Fibroblast of the conjunctiva (primary cell): ENCODE measurements at regions not wholly inside any gene's neighbourhood (a gene's known extent, or its start where the extent isn't known, plus 50 kb on each side); places are given as distances from the start of the nearest gene placed in this dataset.

Source experiments
- DNase-seq: peaks from one replicate; pipeline ENCODE4 v3.0.0-alpha.2; 2010; ENCODE audit warnings: low read depth

DNA sequence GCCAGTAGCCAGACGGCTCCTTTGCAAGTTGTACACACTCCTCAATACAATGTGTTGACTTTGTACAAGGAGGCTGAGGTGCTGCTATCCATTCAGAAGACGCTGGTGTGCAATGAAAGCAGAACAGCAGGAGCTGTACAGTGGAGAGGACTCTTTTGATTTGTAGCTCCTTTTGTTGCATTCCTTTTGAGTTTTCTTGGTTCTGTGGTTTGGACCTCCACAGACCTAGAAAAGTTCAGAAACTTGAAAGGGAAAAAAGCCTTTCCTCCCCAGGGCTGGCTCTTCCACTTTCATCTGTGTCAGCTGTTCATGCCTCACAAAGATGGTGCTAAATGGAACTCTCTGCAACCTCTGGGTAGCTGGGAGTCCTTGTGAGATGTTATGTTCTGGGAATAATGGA lies 117.4 kb downstream of the MAT2B start:
- DNase-seq: no peak

DNA sequence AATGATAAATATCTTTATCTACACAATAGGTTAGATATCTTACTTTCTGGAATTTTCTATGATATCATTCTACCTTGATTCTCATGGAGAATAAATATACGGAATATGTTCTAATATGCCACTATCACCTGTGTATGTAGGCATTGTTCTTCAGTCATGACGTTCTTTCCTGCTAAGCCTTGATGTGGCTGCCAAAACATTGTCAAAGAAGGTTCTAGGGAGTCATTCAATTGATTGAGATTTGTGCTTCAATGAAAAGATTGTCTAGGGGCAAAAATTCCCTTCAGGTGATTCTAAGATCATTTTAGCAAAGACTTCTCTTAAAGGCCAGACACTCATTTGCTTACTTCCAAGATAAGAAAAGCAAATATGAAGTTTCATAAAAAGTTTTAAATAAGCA lies 118.1 kb downstream of the MAT2B start:
- DNase-seq: no peak

DNA sequence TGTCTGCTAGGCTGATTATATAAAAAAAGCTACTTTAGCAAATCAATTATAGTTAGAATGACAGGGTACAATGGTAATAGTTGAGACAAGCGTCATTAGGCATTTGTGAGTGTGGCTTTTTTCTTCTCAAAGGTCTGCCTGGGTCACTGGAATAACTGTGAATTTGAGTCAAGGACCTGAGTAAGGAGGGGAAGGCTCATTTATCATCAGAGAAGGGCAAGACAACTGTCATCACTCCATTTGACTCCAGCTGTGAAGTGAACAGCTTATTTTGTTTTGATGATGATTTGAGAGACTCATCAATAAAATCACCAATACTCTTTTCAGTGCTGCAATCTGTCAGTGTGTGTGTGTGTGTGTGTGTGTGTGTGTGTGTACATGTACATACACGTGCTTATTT lies 118.6 kb downstream of the MAT2B start:
- no peak for DNase-seq

DNA sequence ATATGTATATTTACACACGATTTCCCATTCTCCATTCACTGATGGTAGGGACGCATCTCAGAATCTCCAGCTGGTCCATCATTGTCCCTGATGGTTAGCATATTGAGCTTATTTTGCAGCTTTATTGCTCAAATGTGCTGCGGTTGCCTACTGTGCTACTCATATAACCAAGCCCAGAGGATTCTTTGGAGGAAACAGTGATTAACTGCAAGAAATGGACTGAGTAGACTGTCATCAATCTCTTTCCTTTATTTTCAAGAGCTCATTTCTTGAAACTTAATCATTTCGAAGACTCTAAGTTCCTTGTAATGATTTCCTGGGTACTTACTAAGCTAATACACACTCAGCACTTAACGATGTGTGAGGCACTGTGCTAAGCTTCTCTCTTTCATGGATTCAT lies 119.0 kb downstream of the MAT2B start:
- no peak for DNase-seq

DNA sequence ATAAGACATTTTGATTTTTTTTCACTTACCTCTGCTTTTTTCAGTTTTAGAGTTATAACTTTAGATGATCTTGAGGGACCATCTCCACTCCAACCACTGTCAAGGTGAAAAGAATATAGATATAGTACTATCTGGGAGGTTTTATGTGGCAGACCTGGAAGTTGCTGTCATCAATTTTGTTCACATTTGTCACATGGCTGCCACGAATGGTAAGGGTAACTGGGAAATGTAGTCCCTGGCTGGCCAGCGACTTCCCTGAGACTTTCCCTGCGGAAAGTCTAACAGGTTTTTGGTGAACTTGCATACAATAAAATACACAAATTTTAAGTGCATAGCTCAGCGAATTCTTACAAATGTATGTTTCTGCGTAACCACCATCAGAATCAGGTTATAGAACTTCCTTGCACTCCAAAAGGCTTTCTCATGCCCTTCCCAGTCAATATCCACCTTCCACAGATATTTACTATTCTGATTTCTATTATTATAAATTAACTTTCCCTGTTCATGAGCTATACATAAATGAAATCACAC lies 121.5 kb downstream of the MAT2B start:
- DNase-seq: no peak

DNA sequence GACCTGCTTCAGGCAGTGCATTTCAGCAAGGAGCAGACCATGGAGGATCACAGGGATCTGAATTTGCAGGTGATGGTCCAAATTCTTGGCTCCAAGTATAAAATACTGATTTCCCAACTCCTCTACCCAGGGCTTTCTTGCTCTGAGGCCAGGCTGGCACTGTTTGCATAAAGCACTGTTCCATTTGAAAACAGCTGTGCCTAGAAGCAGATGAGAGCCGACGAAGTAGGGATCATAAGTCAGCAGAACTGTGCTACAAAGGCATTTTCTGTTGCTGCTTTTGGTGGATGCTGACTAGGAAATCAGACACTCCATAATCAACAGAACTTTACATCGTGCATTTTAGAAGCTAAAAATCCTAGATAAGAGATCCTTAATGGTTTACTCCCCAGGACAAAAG lies 126.4 kb downstream of the MAT2B start:
- no peak for DNase-seq

DNA sequence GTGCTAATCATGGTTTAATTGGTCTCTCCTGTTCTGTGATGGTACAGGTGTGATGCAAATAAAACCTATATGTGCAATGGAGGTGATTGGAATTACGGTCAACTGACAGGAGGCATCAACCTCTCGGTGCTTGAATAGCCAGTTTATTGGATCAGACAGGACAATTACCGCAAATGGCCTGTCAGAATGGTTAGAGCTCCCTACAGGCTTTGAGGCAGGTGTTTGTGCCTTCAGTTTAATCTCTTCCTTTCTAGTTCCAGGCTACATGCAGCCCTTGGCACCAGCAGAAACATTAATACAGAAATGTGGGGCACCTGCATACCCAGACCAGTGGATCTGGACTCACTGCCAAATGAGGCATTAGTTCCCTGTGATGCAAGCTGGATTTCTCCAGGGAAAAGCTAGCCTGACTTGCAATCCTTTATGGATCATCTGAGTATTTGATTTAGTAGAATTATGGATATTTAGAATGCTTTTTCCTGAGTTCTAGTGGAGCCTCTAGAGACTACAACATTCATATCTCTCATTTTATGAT lies 128.6 kb downstream of the MAT2B start:
- no peak for DNase-seq

DNA sequence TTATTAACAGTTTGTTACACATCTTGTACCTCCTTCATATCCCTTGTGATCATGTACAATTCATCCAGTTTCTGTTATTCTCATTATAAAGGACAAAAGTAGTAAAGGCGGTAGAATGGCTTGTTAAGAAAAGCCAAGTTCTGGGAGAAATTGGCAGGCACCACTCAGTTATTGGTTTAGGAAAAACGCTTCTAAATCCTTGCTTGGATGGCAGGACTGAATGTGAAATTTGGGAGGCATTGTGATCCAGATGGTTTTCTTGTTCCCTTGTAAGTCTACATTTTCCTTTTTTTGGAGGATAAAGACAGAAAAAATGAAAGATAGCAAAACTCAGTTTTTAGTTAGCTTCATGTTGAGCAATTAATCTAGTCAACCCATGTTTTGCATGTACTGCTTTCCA lies 130.2 kb downstream of the MAT2B start:
- no peak for DNase-seq

DNA sequence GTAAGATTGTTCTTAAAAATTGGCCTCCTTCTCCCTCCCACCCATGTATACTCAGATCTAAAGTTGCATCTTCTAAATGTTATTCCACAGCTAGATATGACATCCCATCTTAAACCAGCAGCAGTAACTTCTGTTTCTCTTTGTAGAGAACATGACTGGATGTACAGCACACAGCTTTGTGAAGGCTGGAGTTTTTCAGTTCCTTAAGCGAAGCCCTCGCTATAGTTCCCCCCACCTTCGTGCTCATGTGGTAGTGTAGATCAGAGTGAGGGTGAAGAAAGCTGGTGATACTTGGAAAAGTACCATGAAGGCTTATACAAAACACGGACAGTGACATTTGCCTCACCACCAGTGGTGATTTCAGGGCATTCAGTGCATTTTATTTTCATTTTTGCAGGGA lies 137.5 kb downstream of the MAT2B start:
- DNase-seq: no peak

DNA sequence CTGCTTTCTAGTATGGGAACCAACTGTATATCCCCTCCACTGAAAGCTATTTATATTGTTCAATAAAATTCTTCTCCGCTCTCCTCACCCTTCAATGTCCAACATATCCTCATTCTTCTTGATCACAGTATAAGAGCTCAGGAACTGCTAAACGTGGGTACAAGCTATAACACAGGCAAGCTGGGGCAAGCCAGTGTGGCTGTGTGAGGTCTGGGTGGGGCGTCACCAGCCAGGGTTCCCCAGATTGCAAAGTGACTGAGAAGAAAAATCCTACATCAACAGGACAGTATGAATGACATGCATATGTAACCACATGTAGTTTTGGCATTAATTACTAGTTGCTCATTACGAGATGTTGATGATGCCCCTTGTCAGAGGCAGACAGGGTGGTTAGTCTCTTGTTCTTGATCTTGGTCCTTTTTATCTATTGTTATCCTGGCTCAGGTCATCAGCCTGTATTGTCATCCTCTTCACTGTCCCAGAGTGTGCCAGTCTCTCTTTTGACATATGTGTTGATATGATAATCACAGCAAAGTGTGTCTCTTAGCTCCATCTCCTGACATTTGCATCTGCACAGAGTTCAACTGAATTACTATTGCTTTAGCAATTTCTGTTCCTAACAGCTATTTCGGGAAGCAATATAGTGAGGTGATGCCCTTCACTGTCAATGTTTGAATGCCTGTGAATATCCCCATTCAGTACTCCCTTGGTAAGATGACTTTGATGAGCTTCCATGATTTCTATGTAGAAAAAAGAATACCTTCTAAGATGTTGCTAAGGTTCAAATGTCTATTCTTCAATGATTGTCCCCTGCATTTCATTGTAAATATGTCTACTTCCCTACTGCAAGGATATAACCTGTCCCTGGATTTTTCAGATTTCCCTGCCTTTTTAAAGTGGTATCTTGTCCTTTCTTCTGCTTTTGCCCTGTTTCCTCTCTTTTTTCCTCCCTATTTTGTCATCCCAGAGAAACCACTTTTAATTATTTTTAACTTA lies 140.3 kb downstream of the MAT2B start:
- DNase-seq: no peak

DNA sequence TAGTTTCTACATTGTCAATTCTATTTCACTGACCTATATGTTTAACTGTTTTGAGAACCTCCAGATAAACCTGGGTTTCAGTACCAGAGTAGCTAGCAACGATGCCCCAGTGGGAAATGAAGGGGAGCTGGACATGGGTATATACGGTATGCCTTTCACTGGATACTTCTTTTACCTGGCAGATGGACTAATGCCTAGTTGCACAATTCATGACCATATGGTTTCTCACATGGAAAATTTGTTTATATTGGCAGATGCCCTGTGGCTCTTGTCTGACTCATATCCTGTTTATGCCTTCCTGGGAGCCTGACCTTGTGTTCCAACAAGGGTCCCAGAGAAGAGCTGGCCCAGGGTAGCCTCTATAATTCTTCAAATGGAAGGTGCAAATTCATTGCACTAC lies 144.1 kb downstream of the MAT2B start:
- peak; percentile 59 for DNase-seq

DNA sequence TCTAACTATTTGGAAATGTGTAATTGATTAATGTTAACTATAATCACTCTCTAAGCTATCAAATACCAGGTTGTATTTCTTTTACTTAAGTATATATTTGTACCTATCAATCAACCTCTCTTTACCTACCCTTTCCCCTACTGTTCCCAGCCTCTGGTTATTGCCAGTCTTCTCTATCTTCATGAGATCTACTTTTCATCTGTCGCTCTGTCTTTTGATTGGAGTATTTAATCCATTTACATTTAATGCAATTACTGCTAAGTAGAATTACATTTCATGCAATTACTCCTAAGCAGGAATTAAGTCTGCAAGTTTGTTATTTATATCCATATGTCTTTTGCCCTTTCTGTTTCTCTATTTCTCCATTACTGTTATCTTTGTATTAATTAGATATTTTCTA lies 148.1 kb downstream of the MAT2B start:
- no peak for DNase-seq

DNA sequence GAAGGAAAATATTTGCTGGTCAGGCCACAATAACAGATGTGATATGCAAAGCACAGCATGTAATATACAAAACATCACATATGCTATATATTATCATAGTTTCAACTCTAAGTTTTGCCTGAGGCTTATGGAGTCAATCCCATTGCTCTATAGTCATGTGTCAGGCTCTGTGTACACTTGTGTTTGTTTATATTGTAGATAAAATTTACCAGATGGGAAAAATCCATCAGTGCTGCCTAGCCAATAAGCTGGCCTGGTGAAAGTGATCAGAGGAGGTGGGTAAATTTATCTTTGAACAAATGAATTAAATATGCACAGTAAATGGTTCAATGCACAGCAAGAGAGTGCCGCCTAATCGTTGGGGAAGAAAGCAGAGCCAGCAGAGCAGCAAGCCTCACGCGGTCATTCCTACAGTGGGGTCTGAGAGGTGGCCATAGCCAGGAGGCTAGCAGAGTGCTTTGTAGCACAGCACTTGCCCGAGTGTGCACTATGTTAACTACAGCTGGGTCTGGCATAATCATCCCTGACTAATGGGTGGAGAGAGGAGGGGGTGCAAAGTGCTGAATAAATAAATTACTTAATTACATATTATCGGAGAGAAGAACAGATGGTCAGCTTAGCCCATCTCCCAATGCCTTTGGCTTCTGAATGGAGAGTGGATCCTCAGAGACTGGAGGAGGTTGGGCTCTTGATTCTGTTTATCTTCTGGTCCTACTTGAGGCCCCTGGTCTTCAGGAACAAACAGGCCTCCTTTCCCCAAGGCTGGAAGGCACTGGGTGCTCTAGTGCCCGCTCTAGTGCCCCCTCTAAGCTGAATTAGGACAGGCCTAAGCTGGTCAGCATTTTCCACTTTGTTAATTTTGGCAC lies 153.5 kb downstream of the MAT2B start:
- DNase-seq: peak; percentile 55

DNA sequence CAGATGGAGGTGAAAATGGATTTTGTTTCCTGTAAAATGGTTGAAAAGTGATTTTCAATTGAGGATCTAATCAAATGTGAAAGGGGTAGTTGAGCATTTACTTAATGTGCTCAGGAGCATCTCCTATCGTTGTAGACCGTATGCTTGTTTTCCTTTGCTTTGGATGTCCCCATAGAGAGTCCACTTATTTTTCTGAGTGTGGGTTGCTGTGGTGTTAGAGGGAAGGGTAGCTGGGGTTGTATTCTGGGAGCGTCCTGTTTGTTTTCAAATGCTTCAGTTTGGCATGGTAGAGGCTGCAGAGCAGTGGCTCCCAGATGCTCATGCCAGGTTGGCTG lies 154.1 kb downstream of the MAT2B start:
- no peak for DNase-seq

DNA sequence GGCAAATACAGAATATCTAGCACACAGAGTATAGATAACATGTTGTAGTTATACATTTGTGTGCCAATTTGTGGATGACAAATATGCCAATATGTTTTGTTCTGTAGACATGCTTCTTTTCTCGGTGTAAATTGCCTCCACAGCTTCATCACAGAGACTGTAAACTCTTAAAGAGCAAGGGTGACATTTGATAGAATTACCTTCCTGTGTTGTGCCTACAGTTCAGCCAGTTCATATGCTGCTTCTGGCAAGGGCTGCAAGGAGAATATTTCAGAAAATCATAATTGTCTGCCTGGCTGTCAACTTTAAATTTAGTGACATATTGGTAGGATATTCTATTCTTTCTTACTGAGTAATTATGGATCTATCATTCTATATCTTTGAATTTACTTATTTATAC lies 155.1 kb downstream of the MAT2B start:
- DNase-seq: no peak

DNA sequence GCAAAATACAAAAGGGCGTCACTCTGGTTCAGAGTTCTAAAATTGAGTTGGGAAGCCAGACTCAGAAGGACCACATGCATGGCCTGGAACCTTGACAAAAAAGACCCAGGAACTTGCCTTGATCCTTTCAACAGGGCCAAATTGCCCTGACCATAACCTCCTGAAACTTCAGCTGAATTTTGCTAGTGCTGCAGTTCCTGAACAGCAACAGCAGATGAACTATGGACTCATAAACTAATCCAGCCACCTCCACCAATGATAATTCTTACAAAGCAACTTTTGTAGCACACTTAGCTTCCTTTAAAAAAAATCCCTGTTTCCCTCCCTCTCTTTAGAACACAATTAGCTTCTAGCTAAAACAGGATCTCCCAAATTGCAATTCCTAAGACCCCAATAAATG lies 155.9 kb downstream of the MAT2B start:
- no peak for DNase-seq

DNA sequence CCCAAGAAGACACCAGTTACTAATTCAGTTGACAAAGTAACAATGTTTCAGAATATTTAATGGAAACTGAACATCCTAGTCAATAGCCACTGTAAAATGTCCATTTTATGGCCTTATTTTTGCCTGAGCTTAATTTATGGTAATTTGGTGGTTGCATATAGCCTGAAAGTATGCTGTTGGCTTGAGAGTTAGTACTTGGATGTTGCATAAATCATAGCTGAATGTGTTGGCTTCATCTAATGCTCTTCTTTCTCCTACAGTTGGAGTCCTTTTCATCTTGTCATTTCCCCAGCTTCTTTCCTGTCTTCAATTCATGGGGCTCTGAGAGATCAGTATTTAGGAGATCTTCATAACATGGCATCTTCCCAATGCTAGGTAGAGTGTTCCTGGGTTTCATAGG lies 164.6 kb downstream of the MAT2B start:
- DNase-seq: no peak

DNA sequence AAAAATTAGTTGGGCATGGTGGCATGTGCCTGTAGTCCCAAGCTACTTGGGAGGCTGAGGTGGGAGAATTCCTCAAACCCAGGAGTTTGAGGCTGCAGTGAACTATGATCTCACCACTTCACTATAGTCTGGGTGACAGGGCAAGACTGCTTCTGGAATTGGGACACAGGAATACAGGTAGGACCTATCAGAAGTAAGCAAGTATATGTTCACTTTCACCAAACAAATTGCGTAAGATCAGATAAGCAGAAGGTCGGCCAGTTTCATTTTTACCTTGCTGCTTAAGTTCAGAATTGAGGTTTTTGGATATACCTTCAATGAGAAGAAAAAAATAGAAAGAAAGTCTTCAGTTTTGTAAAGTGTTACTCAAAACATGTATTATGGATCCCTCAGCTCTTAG lies 171.7 kb downstream of the MAT2B start:
- DNase-seq: no peak

DNA sequence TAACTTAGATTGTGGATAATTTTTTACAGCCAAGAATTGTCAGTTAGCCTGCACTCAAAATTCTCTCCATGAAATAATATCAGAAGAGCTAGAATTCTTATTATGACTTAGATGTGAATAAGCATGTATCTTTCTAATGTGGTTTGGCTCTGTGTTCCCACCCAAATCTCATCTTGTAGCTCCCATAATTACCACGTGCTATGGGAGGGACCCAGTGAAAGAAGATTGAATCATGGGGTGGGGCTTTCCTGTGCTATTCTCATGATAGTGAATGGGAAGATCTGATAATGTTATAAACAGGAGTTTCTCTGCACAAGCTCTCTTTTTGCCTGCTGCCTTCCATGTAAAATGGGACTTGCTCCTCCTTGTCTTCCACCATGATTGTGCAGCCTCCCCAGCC lies 176.8 kb downstream of the MAT2B start:
- no peak for DNase-seq

DNA sequence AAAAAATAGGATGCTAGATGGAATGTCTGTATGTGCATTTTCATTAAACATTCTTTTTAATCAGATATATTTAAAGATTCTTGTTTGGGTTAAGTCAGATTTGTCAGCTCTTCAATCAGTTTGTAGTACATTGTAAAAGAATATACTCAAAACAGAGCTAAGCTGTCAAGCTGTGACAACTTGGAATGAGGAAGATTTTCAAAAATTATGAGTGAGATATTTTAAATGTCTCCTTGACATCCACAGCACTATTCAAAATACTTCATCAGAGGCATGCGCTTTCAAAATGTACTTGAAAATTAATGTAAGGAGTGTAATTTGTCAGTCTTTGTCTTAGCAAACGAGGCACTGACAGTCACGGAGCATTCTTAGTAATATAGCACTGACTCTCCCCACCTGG lies 182.0 kb downstream of the MAT2B start:
- DNase-seq: no peak

DNA sequence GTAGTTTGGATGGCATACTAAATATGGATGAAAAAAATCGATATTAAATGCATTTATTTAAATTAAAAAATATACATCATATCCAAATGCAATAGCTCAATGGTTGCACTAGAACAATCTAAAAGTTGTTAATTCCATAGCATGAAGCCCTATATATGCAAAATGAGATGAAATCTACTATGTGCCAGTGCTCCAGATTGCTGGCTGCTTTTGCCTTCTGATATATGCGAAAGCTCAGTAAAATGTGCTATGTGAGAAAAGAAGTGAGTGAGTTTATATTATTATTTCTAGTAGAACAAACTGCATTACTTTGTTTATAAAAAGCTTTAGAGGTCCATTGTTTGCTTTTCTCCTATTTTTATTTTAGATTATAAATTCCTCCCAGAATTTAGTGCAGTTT lies 186.7 kb downstream of the MAT2B start:
- no peak for DNase-seq

DNA sequence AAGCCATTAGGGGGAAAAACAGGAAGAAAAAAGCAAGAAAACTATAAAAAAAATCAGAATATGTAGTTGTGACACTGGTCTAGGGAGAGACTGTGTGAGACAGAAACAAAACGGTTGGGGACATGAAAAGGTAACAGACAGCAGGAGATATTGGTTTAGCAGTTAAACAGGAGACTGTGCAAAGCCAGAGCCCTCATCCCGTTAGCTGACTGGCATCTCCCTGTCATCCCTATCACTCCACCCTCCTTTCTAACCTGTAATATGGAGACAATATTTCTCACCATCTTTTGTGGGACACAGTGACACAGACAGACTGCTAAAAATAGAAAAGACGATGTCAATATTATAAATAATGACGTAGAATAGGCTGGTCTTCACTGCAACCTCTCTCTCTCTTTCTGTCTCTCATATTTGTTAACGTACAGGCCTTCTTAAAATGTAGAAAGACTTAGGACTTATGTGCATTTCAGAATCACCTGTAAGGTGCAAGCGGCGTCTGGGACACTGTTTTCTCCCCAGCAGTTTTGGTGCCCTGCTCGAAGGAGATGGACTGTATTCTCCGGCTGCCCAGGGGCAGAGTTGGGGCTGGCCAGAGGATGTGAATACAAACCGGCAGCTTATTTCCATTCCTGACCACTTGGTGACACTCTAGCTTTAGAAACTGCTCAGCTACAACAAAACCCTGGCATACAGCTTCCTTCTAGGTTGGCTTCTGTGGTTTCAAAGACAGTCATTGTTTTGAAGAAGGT lies 190.6 kb downstream of the MAT2B start:
- DNase-seq: peak; percentile 55
